ENCODE measurements at regions not wholly inside any gene's neighbourhood (a gene's known extent, or its start where the extent isn't known, plus 50 kb on each side); places are given as distances from the start of the nearest gene placed in this dataset.

GRCh38 chr5:166257661-166258060 is 2033.8 kb upstream of the WWC1 start:
- TF ChIP-seq POLR2A (IDR thresholded peaks at IDR 0.05) (no peak), CTCF (IDR thresholded peaks at IDR 0.05 in 4 of 5, conservative IDR thresholded peaks at IDR 0.05 in 1 of 5) (no peak)

Measured in gastrocnemius medialis (tissue), 4 donors.